OCI-LY1 (cell line): ENCODE measurements at regions not wholly inside any gene's neighbourhood (a gene's known extent, or its start where the extent isn't known, plus 50 kb on each side); places are given as distances from the start of the nearest gene placed in this dataset.

ENCODE experiments used
- EZH2 ChIP-seq: fragments of 200-600 bp; sonication (generic), shearing (Covaris generic); IDR thresholded peaks from 2 replicates; pipeline ENCODE4 v1.8.0; 2017; ENCODE audit warnings: borderline replicate concordance, mixed run types, mild to moderate bottlenecking, antibody characterized with exemption, low read length, moderate library complexity, mixed read lengths
- TF ChIP-seq, protein P1 (sequence below): fragments of 200-600 bp; sonication (generic), shearing (Covaris generic); IDR thresholded peaks from 2 replicates; pipeline ENCODE4 v1.5.1; 2017; ENCODE audit warnings: mild to moderate bottlenecking, antibody characterized with exemption, low read length, moderate library complexity, mixed read lengths

DNA sequence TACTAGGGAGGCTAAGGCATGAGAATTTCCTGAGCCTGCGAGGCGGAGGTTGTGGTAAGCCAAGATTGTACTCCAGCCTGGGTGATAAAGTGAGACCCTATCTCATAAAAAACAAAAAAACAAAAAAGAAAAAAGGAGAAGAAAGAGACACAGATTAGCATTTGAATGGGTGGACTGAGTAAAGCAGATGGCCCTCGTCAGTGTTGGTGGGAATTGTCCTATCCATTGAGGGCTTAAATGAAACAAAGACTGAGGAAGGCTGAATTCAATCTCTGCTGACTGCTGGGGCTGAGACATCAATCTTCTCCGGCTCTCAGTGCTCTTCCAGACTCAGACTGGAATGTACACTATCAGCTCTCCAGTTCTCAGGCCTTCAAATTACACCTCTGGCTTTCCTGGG is 136.8 kb downstream of the SLC7A11 start:
- TF ChIP-seq, protein P1, sequence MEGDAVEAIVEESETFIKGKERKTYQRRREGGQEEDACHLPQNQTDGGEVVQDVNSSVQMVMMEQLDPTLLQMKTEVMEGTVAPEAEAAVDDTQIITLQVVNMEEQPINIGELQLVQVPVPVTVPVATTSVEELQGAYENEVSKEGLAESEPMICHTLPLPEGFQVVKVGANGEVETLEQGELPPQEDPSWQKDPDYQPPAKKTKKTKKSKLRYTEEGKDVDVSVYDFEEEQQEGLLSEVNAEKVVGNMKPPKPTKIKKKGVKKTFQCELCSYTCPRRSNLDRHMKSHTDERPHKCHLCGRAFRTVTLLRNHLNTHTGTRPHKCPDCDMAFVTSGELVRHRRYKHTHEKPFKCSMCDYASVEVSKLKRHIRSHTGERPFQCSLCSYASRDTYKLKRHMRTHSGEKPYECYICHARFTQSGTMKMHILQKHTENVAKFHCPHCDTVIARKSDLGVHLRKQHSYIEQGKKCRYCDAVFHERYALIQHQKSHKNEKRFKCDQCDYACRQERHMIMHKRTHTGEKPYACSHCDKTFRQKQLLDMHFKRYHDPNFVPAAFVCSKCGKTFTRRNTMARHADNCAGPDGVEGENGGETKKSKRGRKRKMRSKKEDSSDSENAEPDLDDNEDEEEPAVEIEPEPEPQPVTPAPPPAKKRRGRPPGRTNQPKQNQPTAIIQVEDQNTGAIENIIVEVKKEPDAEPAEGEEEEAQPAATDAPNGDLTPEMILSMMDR = no peak
- no peak for TF ChIP-seq EZH2
